ENCODE measurements at regions not wholly inside any gene's neighbourhood (a gene's known extent, or its start where the extent isn't known, plus 50 kb on each side); places are given as distances from the start of the nearest gene placed in this dataset.
"Not testable (repeated sequence)": the region's sequence is repeated elsewhere in the genome, so short reads cannot be mapped to it uniquely, and the experiment has no call there.

DNA sequence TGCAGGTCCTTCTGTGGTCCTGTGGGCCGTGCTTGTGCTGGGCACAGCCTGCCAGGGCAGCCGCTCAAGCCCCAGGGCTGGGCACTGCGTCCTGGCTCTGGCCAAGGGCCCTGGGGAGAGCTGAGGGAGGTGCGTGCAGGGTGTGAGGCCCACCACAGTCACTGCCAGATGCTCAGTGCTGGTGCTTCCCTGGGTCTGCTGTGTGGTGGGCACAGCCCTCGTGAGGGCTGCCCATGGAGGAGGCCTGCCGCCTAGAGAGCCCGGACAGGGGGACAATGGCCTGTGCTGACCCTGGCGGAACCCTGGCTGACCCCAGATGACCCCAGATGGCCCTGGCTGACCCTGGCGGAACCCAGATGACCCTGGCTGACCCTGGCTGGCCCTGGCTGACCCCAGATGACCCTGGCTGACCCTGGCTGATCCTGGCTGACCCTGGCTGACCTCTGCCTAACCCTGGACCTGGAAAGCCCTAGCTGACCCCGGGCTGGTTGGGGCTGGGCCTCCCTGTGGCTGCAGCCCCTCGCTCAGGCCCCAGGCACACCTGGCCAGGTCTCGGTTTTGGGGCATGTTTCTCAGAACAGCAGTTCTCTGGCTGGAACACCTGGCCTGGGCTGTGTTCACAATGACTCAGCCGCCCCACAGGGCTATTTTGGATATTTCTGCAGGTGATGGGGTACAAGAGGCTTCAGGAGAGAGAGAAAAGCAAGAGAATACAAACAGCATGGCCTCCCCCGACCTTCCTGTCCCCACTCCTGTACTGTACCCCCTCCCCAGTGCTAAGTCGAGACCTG is 55.4 kb downstream of the TMEM121 start:
- DNase-seq (ENCODE audit: low spot score) = no peak

DNA sequence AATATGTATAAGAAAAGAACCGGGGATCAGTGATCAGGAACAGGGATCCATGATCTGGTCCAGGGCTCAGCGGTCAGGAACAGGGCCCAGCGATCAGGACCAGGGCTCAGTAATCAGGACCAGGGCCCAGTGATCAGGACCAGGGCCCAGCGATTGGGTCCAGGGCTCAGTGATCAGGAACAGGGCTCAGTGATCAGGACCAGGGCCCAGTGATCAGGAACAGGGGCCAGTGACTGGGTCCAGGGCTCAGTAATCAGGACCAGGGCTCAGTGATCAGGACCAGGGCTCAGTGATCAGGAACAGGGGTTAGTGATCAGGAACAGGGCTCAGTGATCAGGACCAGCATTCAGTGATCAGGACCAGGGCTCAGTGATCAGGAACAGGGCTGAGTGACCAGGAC is 56.3 kb downstream of the TMEM121 start:
- no peak for DNase-seq (ENCODE audit: low spot score)

DNA sequence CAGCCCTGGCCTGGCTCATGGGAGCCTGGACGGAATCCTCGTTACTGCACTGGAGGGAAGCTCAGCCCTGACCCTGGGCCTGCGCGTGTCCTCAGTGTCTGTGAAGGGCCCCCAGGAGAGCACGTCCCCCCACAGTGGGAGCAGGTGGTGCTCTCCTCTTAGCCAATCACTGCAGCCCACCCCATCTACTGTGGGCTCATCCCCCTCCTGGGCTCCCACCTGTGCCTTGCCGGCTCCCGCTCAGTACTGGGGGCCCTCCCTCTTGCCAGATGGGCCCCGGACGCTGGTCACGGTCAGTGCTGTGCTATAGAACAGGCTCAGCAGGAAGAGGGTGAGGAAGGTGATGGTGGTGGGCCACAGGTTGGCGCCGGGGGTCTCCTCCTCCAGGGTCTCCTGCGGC is 57.5 kb downstream of the TMEM121 start:
- DNase-seq (ENCODE audit: low spot score) = not testable (repeated sequence)

DNA sequence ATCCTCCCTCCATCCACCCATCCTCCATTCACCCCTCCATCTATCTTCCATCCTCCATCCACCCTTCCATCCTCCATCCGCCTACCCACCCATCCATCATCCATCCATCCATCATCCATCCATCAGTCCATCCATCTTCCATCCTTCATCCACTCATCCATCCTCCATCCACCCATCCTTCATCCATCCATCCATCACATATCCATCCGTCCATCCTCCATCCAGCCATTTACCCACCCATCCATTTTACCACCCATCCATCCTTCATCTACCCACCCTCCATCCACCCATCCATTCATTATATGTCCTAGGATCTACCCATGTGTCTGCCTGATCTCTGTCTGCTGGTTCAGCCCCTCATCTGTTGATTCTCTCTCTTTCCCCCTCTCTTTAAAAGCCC is 58.9 kb downstream of the TMEM121 start:
- DNase-seq (ENCODE audit: low spot score) = not testable (repeated sequence)

DNA sequence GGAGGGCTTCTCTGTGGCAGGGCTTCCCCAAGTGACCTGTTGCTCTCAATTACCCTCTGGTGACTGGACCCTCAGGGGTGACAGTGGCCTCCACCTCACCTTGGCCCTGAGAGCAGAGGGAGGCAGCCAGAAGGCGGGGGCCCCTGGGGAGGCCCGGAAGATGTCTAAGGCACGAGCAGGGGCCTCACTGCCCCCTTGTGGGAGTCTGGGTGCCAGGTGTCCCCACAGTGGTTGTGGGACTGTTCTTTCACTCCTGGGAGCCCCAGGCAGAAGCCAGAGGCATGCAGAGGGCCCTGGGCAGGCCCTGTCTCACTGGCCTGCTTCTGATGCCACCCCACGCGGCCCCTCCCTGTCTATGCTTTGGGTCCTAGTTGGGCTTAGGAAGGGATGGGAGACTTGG is 59.3 kb downstream of the TMEM121 start:
- DNase-seq (ENCODE audit: low spot score) = not testable (repeated sequence)

DNA sequence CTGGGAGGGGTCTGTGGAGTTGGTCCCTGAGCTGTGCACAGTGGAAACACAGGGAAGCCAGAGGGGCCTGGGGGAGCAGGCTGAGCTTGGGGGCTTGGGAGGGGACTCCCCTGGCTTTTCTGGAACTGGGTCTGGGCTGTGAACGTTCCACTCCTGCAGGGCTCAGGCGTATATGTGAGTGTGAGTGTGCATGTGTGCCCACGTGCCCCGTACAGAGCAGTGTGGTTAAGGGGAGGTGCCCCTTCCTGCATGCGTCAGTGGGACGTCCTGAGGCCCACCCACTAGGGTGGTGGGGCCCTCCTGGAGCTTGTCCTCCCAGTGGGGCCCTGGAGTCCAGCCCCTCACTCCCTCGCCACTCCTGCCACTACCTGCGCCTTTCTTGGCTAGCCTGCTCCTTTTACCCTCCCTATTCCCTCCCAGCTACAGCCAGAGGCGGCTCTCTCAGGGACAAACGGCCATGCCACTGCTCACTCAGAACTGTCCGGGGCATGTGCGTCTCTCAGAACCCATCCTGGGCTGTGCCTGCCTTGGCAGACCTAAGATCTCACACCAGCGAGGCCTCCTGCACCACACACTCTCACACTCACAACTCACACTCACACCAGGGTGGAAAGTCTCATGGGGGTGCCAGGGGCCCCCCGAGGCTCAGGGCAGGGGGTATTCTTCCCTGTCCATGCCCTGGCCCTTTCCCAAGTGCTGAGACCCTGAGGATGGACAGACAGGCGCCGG is 59.9 kb downstream of the TMEM121 start:
- not testable (repeated sequence) for DNase-seq (ENCODE audit: low spot score)

DNA sequence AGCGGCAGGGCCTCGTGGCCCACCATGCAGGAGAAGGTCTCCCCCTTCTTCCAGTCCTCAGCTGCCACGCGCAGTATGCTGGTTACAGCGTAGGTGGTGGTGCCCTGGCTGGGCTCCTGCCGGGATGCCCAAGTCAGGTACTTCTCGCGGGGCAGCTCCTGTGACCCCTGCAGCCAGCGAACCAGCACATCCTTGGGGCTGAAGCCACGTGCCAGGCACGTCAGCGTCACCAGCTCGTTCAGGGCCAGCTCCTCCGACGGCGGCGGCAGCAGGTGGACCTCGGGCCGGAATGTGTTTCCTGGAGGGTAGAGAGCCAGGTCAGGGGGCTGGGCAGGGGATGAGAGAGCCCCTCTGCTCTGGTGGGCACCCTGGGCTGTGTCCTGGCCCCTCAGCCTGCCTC is 60.7 kb downstream of the TMEM121 start:
- DNase-seq (ENCODE audit: low spot score) = not testable (repeated sequence)

DNA sequence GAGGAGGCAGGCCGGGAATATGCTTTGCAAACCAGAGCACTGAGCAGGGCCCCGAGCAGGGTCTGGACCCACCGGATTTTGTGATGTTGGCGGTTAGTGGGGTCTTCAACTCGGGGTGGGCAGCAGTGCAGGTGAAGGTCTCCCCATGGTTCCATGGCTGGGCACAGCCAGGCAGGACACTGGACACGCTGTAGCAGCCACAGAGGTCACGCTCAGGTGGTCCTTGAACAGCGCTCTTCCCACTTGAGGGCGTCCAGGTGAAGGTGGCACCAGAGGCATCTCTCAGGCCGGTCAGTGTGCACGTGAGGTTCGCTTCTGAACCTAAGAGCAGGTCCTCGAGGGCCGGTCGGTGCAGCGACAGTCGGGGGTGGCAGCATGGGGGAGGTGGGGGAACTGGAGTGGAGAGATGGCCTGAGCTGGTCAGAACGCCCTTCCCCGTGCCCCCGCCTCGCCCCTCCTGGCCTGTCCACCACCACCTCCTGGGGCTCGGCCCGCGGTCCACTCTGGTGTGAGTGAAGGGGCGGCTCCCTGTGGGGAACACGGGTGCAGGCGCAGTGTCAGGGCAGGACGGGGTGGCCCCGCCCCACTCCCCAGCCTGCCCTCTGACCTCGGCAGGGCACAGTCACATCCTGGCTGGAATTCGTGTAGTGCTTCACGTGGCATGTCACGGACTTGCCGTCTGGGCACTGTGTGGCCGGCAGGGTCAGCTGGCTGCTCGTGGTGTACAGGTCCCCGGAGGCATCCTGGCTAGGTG is 61.3 kb downstream of the TMEM121 start:
- DNase-seq (ENCODE audit: low spot score) = not testable (repeated sequence)

DNA sequence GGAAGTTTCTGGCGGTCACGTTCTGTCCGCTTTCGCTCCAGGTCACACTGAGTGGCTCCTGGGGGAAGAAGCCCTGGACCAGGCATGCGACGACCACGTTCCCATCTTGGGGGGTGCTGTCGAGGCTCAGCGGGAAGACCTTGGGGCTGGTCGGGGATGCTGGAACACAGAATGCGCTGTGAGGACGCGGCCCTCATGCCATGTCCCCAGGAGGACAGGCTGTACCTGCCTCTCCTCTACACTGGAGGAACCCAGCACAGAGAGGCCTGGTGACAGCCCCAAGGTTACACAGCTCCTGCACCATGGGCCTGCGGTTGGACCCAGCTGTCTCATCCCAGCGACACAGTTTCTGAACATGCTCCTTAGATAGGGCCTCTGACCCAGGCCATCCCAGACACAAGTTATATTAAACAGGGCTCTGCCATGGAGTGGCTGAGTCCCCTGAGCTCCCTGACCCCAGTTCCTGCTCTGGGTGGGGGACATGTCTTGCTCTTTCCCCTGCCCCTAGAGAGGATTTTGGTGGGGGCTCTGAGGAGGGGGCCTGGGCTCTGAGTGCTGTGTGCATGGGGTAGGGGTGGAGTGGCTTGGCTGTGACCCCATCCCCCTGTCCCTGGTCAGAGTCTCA is 62.0 kb downstream of the TMEM121 start:
- no peak for DNase-seq (ENCODE audit: low spot score)

DNA sequence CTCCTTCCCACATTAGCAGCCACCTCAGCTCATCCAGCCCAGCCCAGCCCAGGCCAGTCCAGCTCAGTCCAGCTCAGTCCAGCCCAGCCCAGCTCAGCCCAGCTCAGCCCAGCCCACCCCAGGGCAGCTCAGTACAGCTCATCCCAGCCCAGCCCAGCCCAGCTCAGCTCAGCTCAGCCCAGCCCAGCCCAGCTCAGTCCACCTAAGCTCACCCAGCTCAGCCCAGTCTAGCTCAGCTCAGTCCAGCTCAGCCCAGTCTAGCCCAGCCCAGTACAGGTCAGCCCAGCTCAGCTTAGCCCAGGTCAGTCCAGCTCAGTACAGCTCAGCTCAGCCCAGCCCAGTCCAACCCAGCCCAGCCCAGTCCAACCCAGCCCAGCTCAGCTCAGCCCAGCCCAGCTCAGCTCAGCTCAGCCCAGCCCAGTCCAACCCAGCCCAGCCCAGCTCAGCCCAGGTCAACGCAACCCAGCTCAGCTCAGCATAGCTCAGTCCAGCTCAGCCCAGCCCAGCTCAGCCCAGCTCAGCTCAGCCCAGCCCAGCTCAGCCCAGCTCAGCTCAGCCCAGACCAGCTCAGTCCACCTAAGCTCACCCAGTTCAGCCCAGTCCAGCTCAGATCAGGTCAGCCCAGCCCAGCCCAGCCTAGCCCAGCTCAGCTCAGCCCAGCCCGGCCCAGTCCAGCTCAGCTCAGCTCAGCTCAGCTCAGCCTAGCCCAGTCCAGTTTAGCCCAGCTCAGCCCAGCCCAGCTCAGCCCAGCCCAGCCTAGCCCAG is 63.0 kb downstream of the TMEM121 start:
- no peak for DNase-seq (ENCODE audit: low spot score)

DNA sequence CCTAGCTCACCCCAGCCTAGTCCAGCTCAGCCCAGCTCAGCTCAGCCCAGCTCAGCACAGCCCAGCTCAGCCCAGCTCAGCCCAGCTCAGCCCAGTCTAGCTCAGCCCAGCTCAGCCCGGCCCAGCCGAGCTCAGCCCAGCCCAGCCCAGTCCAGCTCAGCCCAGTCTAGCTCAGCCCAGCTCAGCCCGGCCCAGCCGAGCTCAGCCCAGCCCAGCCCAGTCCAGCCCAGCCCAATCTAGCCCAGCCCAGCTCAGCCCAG is 63.5 kb downstream of the TMEM121 start:
- DNase-seq (ENCODE audit: low spot score) = not testable (repeated sequence)

DNA sequence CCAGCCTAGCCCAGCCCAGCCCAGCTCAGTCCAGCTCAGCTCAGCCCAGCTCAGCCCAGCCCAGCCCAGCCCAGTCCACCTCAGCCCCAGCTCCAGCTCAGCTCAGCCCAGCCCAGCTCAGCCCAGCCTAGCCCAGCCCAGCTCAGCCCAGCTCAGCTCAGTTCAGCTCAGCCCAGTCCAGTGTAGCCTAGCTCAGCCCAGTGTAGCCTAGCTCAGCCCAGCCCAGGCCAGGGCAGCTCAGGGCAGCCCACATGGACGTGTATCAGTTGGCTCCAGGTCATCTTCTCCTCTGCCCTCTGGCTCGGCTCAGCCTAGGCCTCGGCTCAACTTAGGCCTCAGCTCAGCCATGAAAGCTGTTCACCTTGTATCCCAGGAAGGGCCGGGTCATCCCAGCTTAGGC is 64.7 kb downstream of the TMEM121 start:
- no peak for DNase-seq (ENCODE audit: low spot score)

DNA sequence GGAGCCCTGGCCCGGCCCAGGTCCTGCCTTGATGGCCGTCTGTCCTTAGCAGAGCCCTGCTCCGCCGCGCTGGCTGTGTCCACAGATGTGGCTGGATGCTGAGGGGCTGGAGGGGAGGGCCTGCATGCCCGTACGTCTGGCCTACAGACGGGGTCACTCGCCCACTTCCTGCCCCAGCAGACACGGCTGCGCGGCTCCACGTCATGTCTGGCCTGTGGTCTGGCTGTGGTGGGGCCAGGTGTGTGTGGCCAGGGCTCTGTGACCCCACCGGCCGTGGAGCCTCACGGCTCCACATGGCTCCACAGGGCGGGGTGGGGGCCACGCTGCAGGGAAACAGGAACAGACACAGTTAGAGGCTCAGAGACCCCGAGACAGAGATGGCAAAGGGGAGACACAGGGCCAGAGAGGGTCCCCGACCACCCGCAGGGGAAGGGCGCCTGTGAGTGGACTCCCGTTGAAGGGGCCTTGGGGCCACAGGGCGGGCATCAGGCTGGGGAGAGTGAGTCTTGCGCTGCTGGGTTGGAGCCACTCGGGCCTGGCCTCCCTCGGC is 65.5 kb downstream of the TMEM121 start:
- DNase-seq (ENCODE audit: low spot score) = not testable (repeated sequence)

DNA sequence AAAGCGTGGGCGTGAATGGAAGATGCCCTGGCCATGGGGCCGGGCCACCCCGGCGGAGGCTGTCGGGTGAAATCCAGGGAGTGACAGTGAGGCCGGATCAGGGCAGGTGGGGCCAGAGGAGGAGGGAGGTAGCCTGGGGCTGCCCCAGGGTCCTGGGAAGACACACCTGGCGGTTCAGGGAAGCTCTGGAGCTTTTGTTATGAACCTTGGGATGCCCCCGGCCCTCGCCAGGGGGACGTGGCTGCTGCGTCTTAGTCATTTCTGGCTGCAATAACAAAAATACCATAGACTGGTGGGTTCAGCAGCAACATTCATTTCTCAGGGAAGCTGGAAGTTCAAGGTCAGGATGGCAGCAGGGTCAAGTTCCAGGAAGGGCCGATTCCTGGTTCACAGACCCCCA is 66.3 kb downstream of the TMEM121 start:
- not testable (repeated sequence) for DNase-seq (ENCODE audit: low spot score)

DNA sequence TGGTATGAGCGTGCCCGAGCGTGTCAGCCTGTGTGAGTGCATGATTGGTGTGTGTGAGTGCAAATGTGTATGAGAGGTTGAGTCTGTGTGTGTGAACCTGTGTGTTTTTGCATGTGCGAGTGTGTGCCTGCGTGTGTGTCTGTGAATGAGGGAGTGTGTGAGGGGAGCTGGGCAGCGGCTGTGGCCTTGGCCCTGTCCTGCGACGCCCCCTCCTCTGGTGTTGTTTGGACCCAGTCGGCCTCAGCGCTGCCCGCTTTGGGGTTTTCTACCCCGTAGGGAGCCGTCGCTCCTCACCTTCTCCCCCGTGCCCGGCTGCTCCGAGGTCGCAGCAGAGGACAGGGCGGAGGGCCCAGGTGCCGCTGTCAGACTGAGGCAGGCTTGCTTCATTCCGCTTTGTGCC is 69.0 kb downstream of the TMEM121 start:
- not testable (repeated sequence) for DNase-seq (ENCODE audit: low spot score)

DNA sequence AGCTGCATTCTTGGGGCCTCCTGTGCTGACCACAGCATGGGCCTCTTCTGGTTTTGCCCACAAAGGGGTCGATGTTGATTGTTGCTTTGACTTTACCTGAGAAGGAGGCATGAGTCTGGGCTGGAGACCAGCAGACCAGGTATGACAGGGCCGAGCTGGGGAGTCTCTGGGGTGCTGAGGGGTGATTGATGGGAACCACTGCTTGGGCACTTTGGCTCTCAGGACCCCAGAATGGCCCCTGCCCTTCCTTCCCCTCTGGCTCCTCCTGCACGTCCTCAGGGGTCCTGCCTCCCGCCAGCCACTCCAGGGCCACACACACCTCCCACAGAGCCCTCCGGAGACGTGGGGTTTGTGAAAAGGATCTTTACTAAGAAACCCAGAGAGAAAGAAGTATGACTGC is 70.0 kb downstream of the TMEM121 start:
- not testable (repeated sequence) for DNase-seq (ENCODE audit: low spot score)

DNA sequence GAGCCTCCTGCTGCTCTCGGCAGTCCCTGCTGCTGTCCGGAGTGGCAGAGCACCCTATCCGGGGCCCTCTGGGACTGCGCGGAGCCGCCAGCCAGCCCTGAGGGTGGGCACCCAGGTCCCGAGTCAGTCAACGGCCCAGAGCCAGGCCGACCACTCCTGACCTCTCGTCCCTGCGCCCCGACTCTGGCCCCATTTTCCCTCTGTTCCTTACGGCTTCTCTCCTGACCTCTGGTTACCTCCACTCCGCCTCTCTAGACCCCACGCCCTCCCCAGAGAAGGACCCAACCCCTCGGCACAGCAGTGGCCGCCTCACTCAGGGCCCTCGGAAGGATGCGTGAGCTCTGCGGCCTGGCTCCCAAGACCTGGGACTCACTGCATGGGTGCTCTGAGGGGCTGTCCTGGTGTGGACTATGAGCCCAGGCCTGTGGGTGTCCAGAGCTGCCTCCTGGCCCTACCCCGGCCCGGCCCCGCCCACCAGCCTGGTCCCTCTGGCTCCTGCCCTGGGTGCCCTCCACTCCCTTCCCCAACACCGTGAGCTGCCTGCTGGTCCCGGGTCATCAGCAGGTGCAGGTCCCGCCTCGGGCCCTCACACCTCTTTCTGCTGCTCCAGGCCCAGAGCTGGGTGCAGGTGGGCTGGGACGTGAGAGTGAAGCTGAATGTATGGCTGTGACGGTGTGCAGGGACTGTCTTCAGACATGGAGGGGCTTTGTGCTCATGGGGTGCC is 71.8 kb downstream of the TMEM121 start:
- not testable (repeated sequence) for DNase-seq (ENCODE audit: low spot score)

DNA sequence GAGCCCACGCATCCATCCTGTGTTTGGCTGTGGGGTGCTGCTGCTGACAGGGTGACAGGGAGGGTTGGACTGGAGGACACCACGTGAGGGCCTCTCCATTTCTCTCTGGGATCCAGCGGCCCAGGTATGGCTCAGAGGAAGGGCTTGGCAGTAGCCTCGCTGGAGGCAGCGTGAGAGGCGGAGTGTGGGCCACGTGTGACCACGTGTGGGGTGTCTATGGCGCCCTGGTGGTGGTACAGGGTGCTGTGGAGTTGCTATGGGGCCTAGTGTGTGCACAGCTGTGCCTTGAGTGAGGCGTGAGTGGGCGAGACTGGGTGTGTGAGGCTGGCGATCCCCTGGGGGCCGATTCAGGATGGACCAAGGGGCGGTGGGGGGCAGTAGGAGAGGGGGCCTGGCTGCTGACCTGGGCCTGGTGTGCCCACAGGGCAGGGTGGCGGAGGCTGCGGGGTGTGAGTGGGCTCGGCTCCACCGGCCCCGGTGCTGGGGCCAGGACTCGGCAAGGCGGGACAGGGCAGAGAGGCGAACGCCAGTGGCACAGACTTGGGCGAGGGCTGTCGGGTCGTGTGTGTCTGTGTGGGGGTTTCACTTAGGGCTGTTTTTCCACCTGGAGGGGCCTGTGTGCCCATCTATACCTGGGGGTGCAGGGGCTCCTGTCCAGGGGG is 72.7 kb downstream of the TMEM121 start:
- not testable (repeated sequence) for DNase-seq (ENCODE audit: low spot score)

DNA sequence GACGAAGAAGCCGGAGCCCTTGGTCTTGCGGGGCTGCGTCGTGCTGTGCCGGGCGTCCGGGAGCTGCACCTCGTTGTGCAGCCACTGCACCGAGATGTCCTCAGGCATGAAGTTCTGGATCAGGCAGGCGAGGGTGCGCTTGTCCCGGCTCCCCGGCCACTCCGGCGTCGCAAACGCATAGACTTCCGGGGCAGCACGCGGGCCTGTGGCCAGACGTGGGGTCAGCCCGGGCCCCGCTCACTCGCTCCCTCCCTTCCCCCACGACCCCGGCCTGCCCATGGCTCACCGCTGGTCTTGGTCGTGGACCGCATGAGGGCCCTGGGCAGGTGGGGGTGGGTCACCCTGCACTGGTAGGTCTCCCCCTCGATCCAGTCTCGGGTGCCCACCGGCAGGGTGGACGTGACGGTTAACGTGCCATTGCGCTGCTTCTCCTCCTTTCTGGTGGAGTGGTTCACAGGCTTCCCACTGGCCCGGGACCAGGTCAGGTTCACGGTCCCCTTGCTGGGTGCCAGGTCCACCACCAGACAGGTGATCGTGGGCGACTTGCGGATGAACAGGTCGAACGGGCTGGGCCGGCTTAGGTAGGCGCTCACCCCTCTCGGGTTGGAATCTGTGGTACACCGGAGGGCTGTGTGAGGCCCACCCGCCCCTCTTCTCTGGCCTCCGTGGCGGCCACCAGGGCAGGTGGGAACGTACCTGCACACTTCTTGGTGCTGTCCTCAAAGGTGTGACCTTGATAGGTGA is 74.0 kb downstream of the TMEM121 start:
- DNase-seq (ENCODE audit: low spot score) = not testable (repeated sequence)
